GM12878 (cell line): ENCODE measurements at regions not wholly inside any gene's neighbourhood (a gene's known extent, or its start where the extent isn't known, plus 50 kb on each side); places are given as distances from the start of the nearest gene placed in this dataset.

ENCODE experiments used
- ATAC-seq: fragments of 200-7000 bp; cut with Tn5 transposase; 3 replicates; pipeline ENCODE4 v1.9.1; 2020; ENCODE audit warnings: mild to moderate bottlenecking, moderate library complexity
- BruUV-seq: library from RNA; stranded (reverse); fragments of 400-500 nt; replicated peaks from 2 replicates; lab custom pipeline; 2021; lab: Mats Ljungman, UMichigan
- CTCF ChIA-PET: fragments of 300-600 bp; sonication (Branson Sonifier 250); formaldehyde crosslinking; extraction: SDS; loops from one replicate; lab custom pipeline; 2021; ENCODE audit warnings: inconsistent platforms; lab: Yijun Ruan, JAX
- POLR2A ChIA-PET: fragments of 350-600 bp; formaldehyde crosslinking; extraction: SDS; loops from one replicate; lab custom pipeline; 2021; ENCODE audit warnings: inconsistent platforms; lab: Charles Lee
- RAD21 ChIA-PET: fragments of 300-600 bp; sonication (Branson Sonifier 250); formaldehyde crosslinking; loops from one replicate; lab custom pipeline; 2023; ENCODE audit warnings: antibody characterized with exemption; ENCODE audit not compliant: unreplicated experiment; lab: Charles Lee
- SMC1A ChIA-PET: fragments of 300-600 bp; sonication (Branson Sonifier 250); formaldehyde crosslinking; loops from one replicate; lab custom pipeline; 2023; ENCODE audit not compliant: unreplicated experiment, uncharacterized antibody; lab: Charles Lee
- DNase-seq: peaks from one replicate; pipeline ENCODE4 v3.0.0-alpha.2; 2011; ENCODE audit warnings: low read depth, low spot score
- FAIRE-seq: peaks from 3 replicates; lab custom pipeline; 2011; peaks lifted over from hg19 to GRCh38; lab: Jason Lieb, UNC
- H2AFZ ChIP-seq: 2 replicates; pipeline ENCODE4 v1.6.0; 2011; ENCODE audit warnings: low read depth, low read length, control low read depth; ENCODE audit not compliant: control insufficient read depth
- H3K27ac ChIP-seq: 2 replicates; pipeline ENCODE4 v1.5.1; 2011; ENCODE audit warnings: control low read depth; ENCODE audit not compliant: control insufficient read depth, insufficient read depth
- H3K27me3 ChIP-seq, 2 experiments: replicated peaks in 1 of 2; 2 replicates each; pipeline versions ENCODE4 v1.6.0 to v1.6.1; 2011; ENCODE audit warnings: low read length in 1 of 2; ENCODE audit not compliant: control insufficient read depth in 2 of 2, insufficient read depth in 2 of 2
- H3K36me3 ChIP-seq, 2 experiments: 2 replicates each; pipeline ENCODE4 v1.5.1; 2011; ENCODE audit warnings: low read length in 1 of 2; ENCODE audit not compliant: control insufficient read depth in 2 of 2, insufficient read depth in 2 of 2
- H3K4me1 ChIP-seq: 2 replicates; pipeline ENCODE4 v1.6.1; 2011; ENCODE audit warnings: mild to moderate bottlenecking, low read length, moderate library complexity, mixed read lengths; ENCODE audit not compliant: control insufficient read depth, insufficient read depth
- H3K4me2 ChIP-seq: 2 replicates; pipeline ENCODE4 v1.6.0; 2011; ENCODE audit warnings: control low read depth; ENCODE audit not compliant: control insufficient read depth, insufficient read depth
- H3K4me3 ChIP-seq: fragments of 200-600 bp; sonication (generic); 2 replicates; pipeline ENCODE4 v1.5.1; 2016
- H3K79me2 ChIP-seq: 2 replicates; pipeline ENCODE4 v1.6.0; 2011; ENCODE audit warnings: low read length; ENCODE audit not compliant: control insufficient read depth, insufficient read depth
- H3K9ac ChIP-seq: 2 replicates; pipeline ENCODE4 v1.8.0; 2011; ENCODE audit warnings: low read length, control low read depth, mixed read lengths; ENCODE audit not compliant: control insufficient read depth, insufficient read depth
- H3K9me3 ChIP-seq: replicated peaks from 3 replicates; pipeline ENCODE4 v1.5.1; 2011; ENCODE audit warnings: mild to moderate bottlenecking, low read length; ENCODE audit not compliant: control insufficient read depth, insufficient read depth
- H4K20me1 ChIP-seq: 2 replicates; pipeline ENCODE4 v1.6.0; 2011; ENCODE audit not compliant: control insufficient read depth, insufficient read depth
- ASH2L ChIP-seq: fragments of 300-600, 200-600 bp; sonication (generic); IDR thresholded peaks from 2 replicates; pipeline ENCODE4 v1.6.1; 2017; ENCODE audit warnings: low read depth, mild to moderate bottlenecking, borderline replicate concordance
- BMI1 ChIP-seq: fragments of 450-650 bp; IDR thresholded peaks from 2 replicates; pipeline ENCODE4 v1.6.1; 2016; ENCODE audit warnings: mild to moderate bottlenecking, moderate library complexity, borderline replicate concordance
- CBX3 ChIP-seq: fragments of 200-600 bp; sonication (generic); IDR thresholded peaks from 2 replicates; pipeline ENCODE4 v1.6.1; 2016; ENCODE audit warnings: low read depth, borderline replicate concordance
- CREM ChIP-seq: IDR thresholded peaks from 2 replicates; pipeline ENCODE4 v1.6.1; 2014; ENCODE audit warnings: antibody characterized with exemption, low read depth
- E4F1 ChIP-seq: fragments of 450-650 bp; IDR thresholded peaks from 2 replicates; pipeline ENCODE4 v1.6.1; 2018; ENCODE audit warnings: borderline replicate concordance, mild to moderate bottlenecking; ENCODE audit not compliant: partially characterized antibody
- EP300 ChIP-seq, 2 experiments: fragments of 150-350 bp in 1 of 2; IDR thresholded peaks; 2 replicates each; pipeline ENCODE4 v1.6.1; 2011 to 2012; ENCODE audit warnings: low read depth in 2 of 2, low read length in 2 of 2, borderline replicate concordance in 1 of 2, improper control_type of control experiment in 1 of 2, inconsistent platforms in 1 of 2; ENCODE audit not compliant: control insufficient read depth in 1 of 2
- FOXK2 ChIP-seq: fragments of 450-650 bp; IDR thresholded peaks from 2 replicates; pipeline ENCODE4 v1.6.1; 2017; ENCODE audit warnings: mild to moderate bottlenecking, moderate library complexity
- GATAD2B ChIP-seq: fragments of 450-650 bp; conservative IDR thresholded peaks from 2 replicates; pipeline ENCODE4 v1.6.1; 2017; ENCODE audit warnings: low read depth, mild to moderate bottlenecking, moderate library complexity
- HDGF ChIP-seq: fragments of 450-650 bp; IDR thresholded peaks from 2 replicates; pipeline ENCODE4 v1.6.1; 2016; ENCODE audit warnings: antibody characterized with exemption
- MEF2B ChIP-seq: fragments of 450-650 bp; IDR thresholded peaks from 2 replicates; pipeline ENCODE4 v1.6.1; 2018; ENCODE audit warnings: mild to moderate bottlenecking, moderate library complexity; ENCODE audit not compliant: partially characterized antibody, poor library complexity, severe bottlenecking
- MYC ChIP-seq: IDR thresholded peaks from 2 replicates; pipeline ENCODE4 v1.6.1; 2011; ENCODE audit warnings: mild to moderate bottlenecking, low read length, moderate library complexity, inconsistent platforms; ENCODE audit not compliant: insufficient read depth, insufficient replicate concordance, insufficient read length, severe bottlenecking
- PAX5 ChIP-seq: IDR thresholded peaks from 2 replicates; pipeline ENCODE4 v1.6.1; 2011; ENCODE audit warnings: low read depth, low read length, borderline replicate concordance
- PML ChIP-seq: IDR thresholded peaks from 2 replicates; pipeline ENCODE4 v1.6.1; 2012; ENCODE audit warnings: low read length, inconsistent platforms
- RCOR1 ChIP-seq: conservative IDR thresholded peaks from 2 replicates; pipeline ENCODE4 v1.6.1; 2012; ENCODE audit warnings: low read depth, low read length, improper control_type of control experiment
- SMC3 ChIP-seq: IDR thresholded peaks from 2 replicates; pipeline ENCODE4 v1.6.1; 2011; ENCODE audit warnings: low read length, improper control_type of control experiment, borderline replicate concordance
- SRF ChIP-seq, 2 experiments: IDR thresholded peaks; 2 replicates each; pipeline ENCODE4 v1.6.1; 2011; ENCODE audit warnings: low read depth in 2 of 2, low read length in 2 of 2, mild to moderate bottlenecking in 1 of 2, moderate library complexity in 1 of 2
- WGBS: methylation state at CpG from one replicate; pipeline ENCODE4 v1.1.6; 2016; ENCODE audit warnings: low lambda C conversion rate; ENCODE audit not compliant: insufficient replicate concordance, insufficient coverage; ENCODE audit errors: missing lambda C conversion rate; 5-methylcytosine and 5-hydroxymethylcytosine counted together
- in situ Hi-C: fragments of 300-500 bp; cut with MboI; formaldehyde crosslinking; loops from 9 replicates; pipeline ENCODE4 v1.14.3; 2018; ENCODE audit warnings: mixed read lengths
- intact Hi-C: fragments of 100-400 bp; cut with micrococcal nuclease; formaldehyde crosslinking; loops from one replicate; pipeline ENCODE4 v1.14.2; 2022; ENCODE audit not compliant: unreplicated experiment
- TF ChIP-seq, protein P1 (sequence below): IDR thresholded peaks from 2 replicates; pipeline ENCODE4 v1.6.1; 2012; ENCODE audit warnings: improper control_type of control experiment, low read depth, low read length; ENCODE audit not compliant: insufficient replicate concordance

DNA sequence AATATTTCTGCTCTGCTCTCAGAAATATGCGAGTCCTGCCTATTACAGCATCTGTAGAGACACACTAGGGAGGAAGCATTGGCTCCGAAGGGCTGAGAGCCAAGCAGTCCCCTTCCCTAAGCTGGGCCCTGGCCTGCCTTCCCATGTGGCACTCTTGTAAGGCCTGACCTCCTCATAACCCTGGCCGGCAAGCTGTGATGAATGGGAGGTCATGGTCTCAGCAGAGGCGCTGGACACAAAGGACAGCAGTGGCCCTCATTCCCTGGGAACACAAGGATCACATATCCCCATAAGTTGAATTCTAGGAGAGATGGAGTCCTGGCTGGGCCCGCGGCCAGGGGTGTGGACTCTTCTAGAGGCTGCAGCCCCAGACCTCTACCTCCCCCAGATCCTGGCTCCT, 483.3 kb downstream of the ZNF536 start:
- no peak overlapping the region for H3K27ac ChIP-seq
- RAD21 ChIA-PET = no interaction called here
- H2AFZ ChIP-seq = no peak overlapping the region
- no peak overlapping the region for H3K4me2 ChIP-seq
- BruUV-seq = no TSS peak
- SMC1A ChIA-PET = no interaction called here
- ATAC-seq (no peak), FAIRE-seq (no peak), DNase-seq (no peak)
- POLR2A ChIA-PET = no interaction called here
- intact Hi-C loops (no loop called here), in situ Hi-C loops (no loop called here)
- H3K79me2 ChIP-seq = no peaks in the 10 kb centered on the region
- H3K27me3 ChIP-seq = no peaks in the 10 kb centered on the region
- no peaks in the 10 kb centered on the region for H3K4me1 ChIP-seq
- CTCF ChIA-PET = no interaction called here
- no peaks in the 10 kb centered on the region for H3K36me3 ChIP-seq
- WGBS = 18% methylated on average over 6 of the region's 6 CpGs
- TF ChIP-seq SRF (IDR thresholded peaks at IDR 0.05; ENCODE audit: low read depth in 2 of 2, low read length in 2 of 2) = no peak
- no peak for TF ChIP-seq CBX3
- TF ChIP-seq SMC3 = no peak
- TF ChIP-seq, protein P1, sequence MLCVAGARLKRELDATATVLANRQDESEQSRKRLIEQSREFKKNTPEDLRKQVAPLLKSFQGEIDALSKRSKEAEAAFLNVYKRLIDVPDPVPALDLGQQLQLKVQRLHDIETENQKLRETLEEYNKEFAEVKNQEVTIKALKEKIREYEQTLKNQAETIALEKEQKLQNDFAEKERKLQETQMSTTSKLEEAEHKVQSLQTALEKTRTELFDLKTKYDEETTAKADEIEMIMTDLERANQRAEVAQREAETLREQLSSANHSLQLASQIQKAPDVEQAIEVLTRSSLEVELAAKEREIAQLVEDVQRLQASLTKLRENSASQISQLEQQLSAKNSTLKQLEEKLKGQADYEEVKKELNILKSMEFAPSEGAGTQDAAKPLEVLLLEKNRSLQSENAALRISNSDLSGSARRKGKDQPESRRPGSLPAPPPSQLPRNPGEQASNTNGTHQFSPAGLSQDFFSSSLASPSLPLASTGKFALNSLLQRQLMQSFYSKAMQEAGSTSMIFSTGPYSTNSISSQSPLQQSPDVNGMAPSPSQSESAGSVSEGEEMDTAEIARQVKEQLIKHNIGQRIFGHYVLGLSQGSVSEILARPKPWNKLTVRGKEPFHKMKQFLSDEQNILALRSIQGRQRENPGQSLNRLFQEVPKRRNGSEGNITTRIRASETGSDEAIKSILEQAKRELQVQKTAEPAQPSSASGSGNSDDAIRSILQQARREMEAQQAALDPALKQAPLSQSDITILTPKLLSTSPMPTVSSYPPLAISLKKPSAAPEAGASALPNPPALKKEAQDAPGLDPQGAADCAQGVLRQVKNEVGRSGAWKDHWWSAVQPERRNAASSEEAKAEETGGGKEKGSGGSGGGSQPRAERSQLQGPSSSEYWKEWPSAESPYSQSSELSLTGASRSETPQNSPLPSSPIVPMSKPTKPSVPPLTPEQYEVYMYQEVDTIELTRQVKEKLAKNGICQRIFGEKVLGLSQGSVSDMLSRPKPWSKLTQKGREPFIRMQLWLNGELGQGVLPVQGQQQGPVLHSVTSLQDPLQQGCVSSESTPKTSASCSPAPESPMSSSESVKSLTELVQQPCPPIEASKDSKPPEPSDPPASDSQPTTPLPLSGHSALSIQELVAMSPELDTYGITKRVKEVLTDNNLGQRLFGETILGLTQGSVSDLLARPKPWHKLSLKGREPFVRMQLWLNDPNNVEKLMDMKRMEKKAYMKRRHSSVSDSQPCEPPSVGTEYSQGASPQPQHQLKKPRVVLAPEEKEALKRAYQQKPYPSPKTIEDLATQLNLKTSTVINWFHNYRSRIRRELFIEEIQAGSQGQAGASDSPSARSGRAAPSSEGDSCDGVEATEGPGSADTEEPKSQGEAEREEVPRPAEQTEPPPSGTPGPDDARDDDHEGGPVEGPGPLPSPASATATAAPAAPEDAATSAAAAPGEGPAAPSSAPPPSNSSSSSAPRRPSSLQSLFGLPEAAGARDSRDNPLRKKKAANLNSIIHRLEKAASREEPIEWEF = no peak
- no peak for TF ChIP-seq E4F1
- TF ChIP-seq BMI1 = no peak
- no peak for TF ChIP-seq GATAD2B
- no peak for TF ChIP-seq PML
- no peak for TF ChIP-seq EP300 (IDR thresholded peaks at IDR 0.05; ENCODE audit: borderline replicate concordance in 1 of 2, control insufficient read depth in 1 of 2, low read depth in 2 of 2, low read length in 2 of 2)
- TF ChIP-seq CREM = no peak
- TF ChIP-seq HDGF = no peak
- TF ChIP-seq FOXK2 = no peak
- no peak for TF ChIP-seq MYC
- TF ChIP-seq ASH2L = no peak
- no peak for TF ChIP-seq RCOR1
- no peak for TF ChIP-seq MEF2B
- no peak for TF ChIP-seq PAX5
- H3K9ac ChIP-seq = no peak overlapping the region
- no peak overlapping the region for H3K4me3 ChIP-seq
- no peaks in the 10 kb centered on the region for H4K20me1 ChIP-seq
- H3K9me3 ChIP-seq = no peaks in the 10 kb centered on the region; the same call in 2 of the 3 replicates
